Activated naive CD4-positive, alpha-beta T cell treated with anti-CD3 and anti-CD28 coated beads, Interleukin-2, amount 50 U/mL, for 72 hours (primary cell): ENCODE measurements at regions not wholly inside any gene's neighbourhood (a gene's known extent, or its start where the extent isn't known, plus 50 kb on each side); places are given as distances from the start of the nearest gene placed in this dataset.

ENCODE experiments used
- ATAC-seq, 2 donors: fragments of 150-1000 bp; cut with Tn5 transposase; 2 replicates each; pipeline ENCODE4 v1.10.0; 2021; ENCODE audit warnings: mild to moderate bottlenecking in 2 of 2, moderate library complexity in 2 of 2
- DNase-seq, 2 donors: peaks; one replicate each; pipeline ENCODE4 v3.0.0; 2021 to 2022; ENCODE audit warnings: low spot score in 2 of 2
- H3K27ac Mint-ChIP-seq, 2 donors: one replicate each; pipeline ENCODE4 v1.8.0; 2022; ENCODE audit warnings: mild to moderate bottlenecking in 2 of 2, mixed read lengths in 2 of 2
- H3K36me3 Mint-ChIP-seq, 2 donors: one replicate each; pipeline ENCODE4 v1.8.0; 2022; ENCODE audit warnings: mixed read lengths in 2 of 2
- H3K9me3 Mint-ChIP-seq, 2 donors: one replicate each; pipeline ENCODE4 v1.8.0; 2022; ENCODE audit warnings: mixed read lengths in 2 of 2

GRCh38 chr22:49077586-49077985 lies 750.1 kb downstream of the BRD1 start:
- no peaks in the 10 kb centered on the region for H3K9me3 Mint-ChIP-seq
- no peak for ATAC-seq
- DNase-seq, result no peak
- H3K36me3 Mint-ChIP-seq, result no peaks in the 10 kb centered on the region
- H3K27ac Mint-ChIP-seq, result no peak overlapping the region

- Mint-ChIP-seq H3K9me3 (no peaks in the 10 kb centered on the region), H3K27ac (no peak overlapping the region), H3K36me3 (no peaks in the 10 kb centered on the region)
- ATAC-seq (no peak), DNase-seq (no peak)
Observed at GRCh38 chr22:49077036-49077393, 750.7 kb downstream of the BRD1 start.

- DNase-seq (no peak), ATAC-seq (no peak)
- H3K9me3 Mint-ChIP-seq, result no peaks in the 10 kb centered on the region
- H3K27ac Mint-ChIP-seq, result no peak overlapping the region
- H3K36me3 Mint-ChIP-seq, result no peaks in the 10 kb centered on the region
Observed at GRCh38 chr22:49076300-49077035, 751.2 kb downstream of the BRD1 start.

DNA sequence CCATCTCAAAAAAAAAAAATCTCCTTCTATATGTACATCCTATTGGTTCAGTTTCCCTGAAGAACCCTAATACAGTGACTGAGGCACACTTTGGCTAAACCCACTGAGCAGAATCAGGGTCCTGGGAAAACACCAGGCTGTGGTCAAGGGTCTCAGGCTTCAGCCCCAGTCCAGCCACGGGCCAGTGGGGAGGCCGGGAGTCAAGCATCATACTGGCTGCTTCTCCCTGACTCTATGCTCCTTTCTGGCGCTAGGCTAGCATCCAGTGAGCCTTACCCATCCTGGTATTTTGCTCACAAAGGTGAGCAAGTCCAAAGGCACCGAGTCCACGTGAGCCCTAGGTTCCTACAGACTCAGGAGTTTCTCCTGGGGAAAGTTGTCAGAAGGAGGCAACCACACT lies 752.5 kb downstream of the BRD1 start:
- no peak overlapping the region for H3K27ac Mint-ChIP-seq
- no peaks in the 10 kb centered on the region for H3K36me3 Mint-ChIP-seq
- no peaks in the 10 kb centered on the region for H3K9me3 Mint-ChIP-seq
- DNase-seq (no peak), ATAC-seq (no peak)

- no peak overlapping the region for H3K27ac Mint-ChIP-seq
- no peaks in the 10 kb centered on the region for H3K36me3 Mint-ChIP-seq
- DNase-seq (no peak), ATAC-seq (no peak)
- no peaks in the 10 kb centered on the region for H3K9me3 Mint-ChIP-seq
Observed at GRCh38 chr22:49073873-49074417, 753.7 kb downstream of the BRD1 start.

- H3K27ac Mint-ChIP-seq, result no peak overlapping the region
- H3K36me3 Mint-ChIP-seq, result no peaks in the 10 kb centered on the region
- no peak for ATAC-seq
- H3K9me3 Mint-ChIP-seq, result no peaks in the 10 kb centered on the region
- DNase-seq, result no peak
Observed at GRCh38 chr22:49072996-49073645, 754.6 kb downstream of the BRD1 start.

DNA sequence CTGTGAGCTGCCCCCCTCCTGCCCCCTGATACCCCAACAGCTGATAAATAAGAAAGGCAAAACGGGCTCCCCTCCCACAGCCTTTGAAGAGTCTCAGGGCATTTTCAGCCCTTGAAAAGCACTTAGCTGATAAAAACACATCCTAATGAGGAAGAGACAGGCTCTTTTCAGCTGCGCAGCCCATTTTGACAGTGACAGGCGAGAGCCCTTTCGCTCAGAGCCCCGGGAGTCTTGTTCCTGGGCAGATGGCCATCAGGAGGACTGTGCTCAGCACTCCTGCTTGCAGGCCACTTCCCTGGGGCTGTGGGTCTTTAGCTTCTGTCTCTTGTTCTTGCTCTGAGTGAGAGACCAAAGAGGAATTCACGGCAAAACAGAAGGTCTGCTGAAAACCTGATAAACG lies 757.2 kb downstream of the BRD1 start:
- ATAC-seq (no peak), DNase-seq (no peak)
- no peaks in the 10 kb centered on the region for H3K36me3 Mint-ChIP-seq
- no peak overlapping the region for H3K27ac Mint-ChIP-seq
- H3K9me3 Mint-ChIP-seq, result no peaks in the 10 kb centered on the region

DNA sequence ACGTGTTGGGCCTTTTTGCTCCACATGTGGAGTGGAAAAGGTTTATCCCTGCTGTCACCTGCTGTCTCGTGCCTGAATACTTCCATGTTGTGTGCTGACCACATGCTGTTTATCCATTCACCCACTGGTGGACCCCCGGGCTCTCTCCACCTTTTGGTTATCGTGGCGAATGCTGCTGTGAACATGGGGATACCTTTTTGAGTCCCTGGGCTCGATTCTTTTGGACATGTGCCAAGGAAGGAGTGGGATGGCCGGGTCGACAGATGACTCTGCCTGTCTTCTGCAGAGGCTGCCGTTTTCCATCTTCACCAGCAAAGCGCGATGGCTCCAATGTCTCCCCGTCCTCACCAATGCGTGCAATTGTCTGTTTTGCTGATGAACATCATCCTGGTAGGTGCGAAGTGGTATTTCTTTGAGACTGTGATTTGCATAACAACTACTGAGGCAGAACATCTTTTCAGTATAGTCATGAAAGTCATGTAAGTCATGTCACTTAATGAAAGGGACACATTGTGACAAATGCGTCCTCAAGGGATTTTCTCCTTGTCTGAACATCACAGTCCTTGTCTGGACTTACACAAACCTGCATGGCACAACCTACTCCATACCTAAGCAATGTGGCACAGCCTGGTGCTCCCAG lies 758.7 kb downstream of the BRD1 start:
- no peak for DNase-seq
- no peaks in the 10 kb centered on the region for H3K36me3 Mint-ChIP-seq
- no peak for ATAC-seq
- H3K9me3 Mint-ChIP-seq, result no peaks in the 10 kb centered on the region
- H3K27ac Mint-ChIP-seq, result no peak overlapping the region

DNA sequence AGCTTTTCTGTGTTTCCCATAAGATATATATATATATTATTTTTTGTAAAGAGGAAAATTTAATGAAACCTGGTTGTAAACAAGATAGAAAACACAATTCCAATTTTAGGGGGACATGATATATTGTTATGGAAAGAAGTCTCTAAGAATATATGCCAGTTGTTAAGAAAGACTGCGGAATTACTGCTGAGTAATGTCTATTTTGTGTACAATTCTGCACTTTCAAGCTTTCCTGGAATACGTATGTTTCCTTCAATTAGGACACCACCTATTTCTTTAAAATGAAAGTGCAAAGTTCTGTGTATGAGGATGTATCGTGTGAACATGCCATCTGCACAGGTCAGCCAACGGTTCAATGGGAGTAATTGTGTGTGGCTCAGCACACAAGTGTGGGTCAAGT lies 760.2 kb downstream of the BRD1 start:
- H3K36me3 Mint-ChIP-seq, result no peaks in the 10 kb centered on the region
- H3K27ac Mint-ChIP-seq, result no peak overlapping the region
- no peak for DNase-seq
- H3K9me3 Mint-ChIP-seq, result no peaks in the 10 kb centered on the region
- ATAC-seq, result no peak

- no peak overlapping the region for H3K27ac Mint-ChIP-seq
- no peak for ATAC-seq
Observed at GRCh38 chr22:49066619-49067018, 761.1 kb downstream of the BRD1 start.

GRCh38 chr22:49064836-49065235 lies 762.8 kb downstream of the BRD1 start:
- no peaks in the 10 kb centered on the region for H3K9me3 Mint-ChIP-seq
- ATAC-seq (no peak), DNase-seq (no peak)
- no peak overlapping the region for H3K27ac Mint-ChIP-seq
- no peaks in the 10 kb centered on the region for H3K36me3 Mint-ChIP-seq

More at GRCh38 chr22:49066619-49067018, 761.1 kb downstream of the BRD1 start:
- Mint-ChIP-seq H3K9me3 (no peaks in the 10 kb centered on the region), H3K36me3 (no peaks in the 10 kb centered on the region)
- DNase-seq, result no peak

GRCh38 chr22:49063545-49063890 lies 764.2 kb downstream of the BRD1 start:
- no peaks in the 10 kb centered on the region for H3K9me3 Mint-ChIP-seq
- ATAC-seq (no peak), DNase-seq (no peak)
- no peaks in the 10 kb centered on the region for H3K36me3 Mint-ChIP-seq
- no peak overlapping the region for H3K27ac Mint-ChIP-seq

GRCh38 chr22:49062802-49063544 lies 764.7 kb downstream of the BRD1 start:
- Mint-ChIP-seq H3K36me3 (no peaks in the 10 kb centered on the region), H3K9me3 (no peaks in the 10 kb centered on the region), H3K27ac (no peak overlapping the region)
- DNase-seq (no peak), ATAC-seq (no peak)

GRCh38 chr22:49062155-49062801 lies 765.4 kb downstream of the BRD1 start:
- H3K36me3 Mint-ChIP-seq, result no peaks in the 10 kb centered on the region
- no peaks in the 10 kb centered on the region for H3K9me3 Mint-ChIP-seq
- no peak for ATAC-seq
- DNase-seq, result no peak
- H3K27ac Mint-ChIP-seq, result no peak overlapping the region

- Mint-ChIP-seq H3K27ac (no peak overlapping the region), H3K9me3 (no peaks in the 10 kb centered on the region), H3K36me3 (no peaks in the 10 kb centered on the region)
- ATAC-seq (no peak), DNase-seq (no peak)
Observed at GRCh38 chr22:49057910-49058309, 769.8 kb downstream of the BRD1 start.

GRCh38 chr22:49056301-49056700 lies 771.4 kb downstream of the BRD1 start:
- Mint-ChIP-seq H3K27ac (peak overlapping the region in 1 of 2 donors; percentile 24), H3K36me3 (no peaks in the 10 kb centered on the region)

GRCh38 chr22:49055406-49055805 lies 772.3 kb downstream of the BRD1 start:
- ATAC-seq (no peak), DNase-seq (no peak)

More at GRCh38 chr22:49056301-49056700, 771.4 kb downstream of the BRD1 start:
- no peak for DNase-seq
- H3K9me3 Mint-ChIP-seq, result no peaks in the 10 kb centered on the region
- ATAC-seq, result no peak

More at GRCh38 chr22:49055406-49055805, 772.3 kb downstream of the BRD1 start:
- no peaks in the 10 kb centered on the region for H3K9me3 Mint-ChIP-seq
- no peak overlapping the region for H3K27ac Mint-ChIP-seq
- H3K36me3 Mint-ChIP-seq, result no peaks in the 10 kb centered on the region
